Neural progenitor cell (in vitro differentiated cells): ENCODE measurements at regions not wholly inside any gene's neighbourhood (a gene's known extent, or its start where the extent isn't known, plus 50 kb on each side); places are given as distances from the start of the nearest gene placed in this dataset.

Experiments used
- DNase-seq: peaks from one replicate; pipeline ENCODE4 v3.0.0-alpha.2; 2016; ENCODE audit warnings: low spot score
- H2AFZ ChIP-seq: fragments of 200-600 bp; sonication (generic); replicated peaks from 2 replicates; pipeline ENCODE4 v1.6.1; 2016; ENCODE audit warnings: antibody characterized with exemption
- H3F3A ChIP-seq: fragments of 200-600 bp; sonication (generic); 2 replicates; pipeline ENCODE4 v1.6.1; 2016; ENCODE audit warnings: antibody characterized with exemption, low read depth
- H3K27ac ChIP-seq: fragments of 200-600 bp; sonication (generic); 2 replicates; pipeline ENCODE4 v1.5.1; 2016; ENCODE audit warnings: mild to moderate bottlenecking
- H3K27me3 ChIP-seq: fragments of 200-600 bp; sonication (generic); 2 replicates; pipeline ENCODE4 v1.6.1; 2016; ENCODE audit warnings: mild to moderate bottlenecking, moderate library complexity
- H3K36me3 ChIP-seq: fragments of 200-600 bp; sonication (generic); 2 replicates; pipeline ENCODE4 v1.5.1; 2016
- H3K4me1 ChIP-seq: fragments of 200-600 bp; sonication (generic); 2 replicates; pipeline ENCODE4 v1.6.1; 2016; ENCODE audit warnings: mixed run types
- H3K4me2 ChIP-seq: fragments of 200-600 bp; sonication (generic); 2 replicates; pipeline ENCODE4 v1.6.1; 2016
- H3K4me3 ChIP-seq: fragments of 200-600 bp; sonication (generic); 2 replicates; pipeline ENCODE4 v1.5.1; 2016
- H3K79me2 ChIP-seq: fragments of 200-600 bp; sonication (generic); 2 replicates; pipeline ENCODE4 v1.6.1; 2016; ENCODE audit warnings: low read depth
- H3K9ac ChIP-seq: fragments of 200-600 bp; sonication (generic); 2 replicates; pipeline ENCODE4 v1.6.1; 2016
- H3K9me3 ChIP-seq: fragments of 200-600 bp; sonication (generic); 2 replicates; pipeline ENCODE4 v1.5.1; 2016; ENCODE audit warnings: low read depth
- H4K20me1 ChIP-seq: fragments of 200-600 bp; sonication (generic); 2 replicates; pipeline ENCODE4 v1.6.1; 2016; ENCODE audit warnings: low read depth
- H3K27ac Mint-ChIP-seq: 3 replicates; pipeline ENCODE4 v1.8.0; 2021; ENCODE audit warnings: mixed read lengths
- H3K27me3 Mint-ChIP-seq: 2 replicates; pipeline ENCODE4 v1.8.0; 2022; ENCODE audit warnings: low read depth, mild to moderate bottlenecking, inconsistent platforms, moderate library complexity, mixed read lengths; ENCODE audit not compliant: insufficient read depth
- H3K36me3 Mint-ChIP-seq: 3 replicates; pipeline ENCODE4 v1.8.0; 2021; ENCODE audit warnings: mixed read lengths
- H3K4me1 Mint-ChIP-seq: 3 replicates; pipeline ENCODE4 v1.8.0; 2021; ENCODE audit warnings: mixed read lengths
- H3K4me3 Mint-ChIP-seq: 3 replicates; pipeline ENCODE4 v1.8.0; 2021; ENCODE audit warnings: mild to moderate bottlenecking, moderate library complexity, mixed read lengths
- H3K9me3 Mint-ChIP-seq: 3 replicates; pipeline ENCODE4 v1.8.0; 2020; ENCODE audit warnings: mixed read lengths
- CTCF ChIP-seq: fragments of 200-600 bp; sonication (generic); IDR thresholded peaks from 2 replicates; pipeline ENCODE4 v1.5.1; 2017; ENCODE audit warnings: antibody characterized with exemption, mild to moderate bottlenecking
- EZH2 ChIP-seq: fragments of 200-600 bp; sonication (generic); IDR thresholded peaks from 2 replicates; pipeline ENCODE4 v1.6.1; 2017; ENCODE audit warnings: antibody characterized with exemption, mild to moderate bottlenecking, moderate library complexity
- EZH2phosphoT487 ChIP-seq: fragments of 200-600 bp; sonication (generic); IDR thresholded peaks from 2 replicates; pipeline ENCODE4 v1.6.1; 2017; ENCODE audit warnings: antibody characterized with exemption

- Histone ChIP-seq H3K36me3 (no peaks in the 10 kb centered on the region), H3K4me1 (no peaks in the 10 kb centered on the region), H3K79me2 (no peaks in the 10 kb centered on the region), H3K27me3 (no peaks in the 10 kb centered on the region), H2AFZ (no peak overlapping the region), H4K20me1 (no peaks in the 10 kb centered on the region), H3K4me2 (no peak overlapping the region), H3K9ac (no peak overlapping the region), H3K9me3 (peaks cover 21% of the 10 kb centered on the region), H3F3A (no peaks in the 10 kb centered on the region), H3K27ac (no peak overlapping the region), H3K4me3 (no peak overlapping the region)
- Mint-ChIP-seq H3K9me3 (peaks cover 28% of the 10 kb centered on the region), H3K27ac (no peak overlapping the region), H3K27me3 (peaks cover 28% of the 10 kb centered on the region), H3K36me3 (no peaks in the 10 kb centered on the region), H3K4me1 (peaks cover 2% of the 10 kb centered on the region), H3K4me3 (no peak overlapping the region)
- no peak for DNase-seq
- no peak for TF ChIP-seq EZH2
- no peak for TF ChIP-seq CTCF
Measured at GRCh38 chr22:47335460-47335859, 573.0 kb downstream of the TBC1D22A start.

- H3K27me3 ChIP-seq = no peaks in the 10 kb centered on the region
- no peaks in the 10 kb centered on the region for H3K36me3 ChIP-seq
- no peaks in the 10 kb centered on the region for H4K20me1 ChIP-seq
- no peak overlapping the region for H3K4me2 ChIP-seq
- no peaks in the 10 kb centered on the region for H3K79me2 ChIP-seq
- H3K9me3 Mint-ChIP-seq = peaks cover 32% of the 10 kb centered on the region
- no peak overlapping the region for H3K9ac ChIP-seq
- H2AFZ ChIP-seq = no peak overlapping the region
- no peaks in the 10 kb centered on the region for H3F3A ChIP-seq
- no peaks in the 10 kb centered on the region for H3K36me3 Mint-ChIP-seq
- DNase-seq = no peak
- no peak overlapping the region for H3K27ac Mint-ChIP-seq
- no peak for TF ChIP-seq CTCF
- no peak for TF ChIP-seq EZH2
- no peak for TF ChIP-seq EZH2phosphoT487
- no peaks in the 10 kb centered on the region for H3K4me1 ChIP-seq
- H3K27ac ChIP-seq = no peak overlapping the region
- no peak overlapping the region for H3K4me3 ChIP-seq
- peaks cover 2% of the 10 kb centered on the region for H3K4me1 Mint-ChIP-seq
- H3K9me3 ChIP-seq = peaks cover 16% of the 10 kb centered on the region
- H3K4me3 Mint-ChIP-seq = no peak overlapping the region
- peaks cover 26% of the 10 kb centered on the region for H3K27me3 Mint-ChIP-seq
Measured at GRCh38 chr22:47334601-47335000, 572.2 kb downstream of the TBC1D22A start.

GRCh38 chr22:47333625-47334024 lies 571.2 kb downstream of the TBC1D22A start:
- no peaks in the 10 kb centered on the region for H3K36me3 Mint-ChIP-seq
- Histone ChIP-seq H3K79me2 (no peaks in the 10 kb centered on the region), H3K9ac (no peak overlapping the region), H3K4me2 (no peak overlapping the region), H3K27ac (no peak overlapping the region), H3K4me3 (no peak overlapping the region), H2AFZ (no peak overlapping the region), H3K27me3 (no peaks in the 10 kb centered on the region), H3K9me3 (peaks cover 9% of the 10 kb centered on the region), H3K4me1 (no peaks in the 10 kb centered on the region), H4K20me1 (no peaks in the 10 kb centered on the region), H3K36me3 (no peaks in the 10 kb centered on the region), H3F3A (no peaks in the 10 kb centered on the region)
- peaks cover 2% of the 10 kb centered on the region for H3K4me1 Mint-ChIP-seq
- DNase-seq = no peak
- no peak overlapping the region for H3K27ac Mint-ChIP-seq
- peaks cover 24% of the 10 kb centered on the region for H3K27me3 Mint-ChIP-seq
- no peak overlapping the region for H3K4me3 Mint-ChIP-seq
- peaks cover 33% of the 10 kb centered on the region for H3K9me3 Mint-ChIP-seq
- no peak for TF ChIP-seq EZH2phosphoT487
- TF ChIP-seq EZH2 = no peak
- TF ChIP-seq CTCF = no peak
